Hepatocyte (in vitro differentiated cells): ENCODE measurements at regions not wholly inside any gene's neighbourhood (a gene's known extent, or its start where the extent isn't known, plus 50 kb on each side); places are given as distances from the start of the nearest gene placed in this dataset.

Experiments used
- EZH2phosphoT487 ChIP-seq: fragments of 200-600 bp; sonication (generic); IDR thresholded peaks from one replicate; pipeline ENCODE4 v1.6.1; 2018; ENCODE audit warnings: antibody characterized with exemption, mild to moderate bottlenecking, low read depth, moderate library complexity; ENCODE audit not compliant: unreplicated experiment, severe bottlenecking
- TF ChIP-seq, protein P1 (sequence below): fragments of 200-600 bp; sonication (generic); IDR thresholded peaks from 2 replicates; pipeline ENCODE4 v1.5.1; 2016; ENCODE audit warnings: antibody characterized with exemption, mild to moderate bottlenecking; ENCODE audit not compliant: poor library complexity

DNA sequence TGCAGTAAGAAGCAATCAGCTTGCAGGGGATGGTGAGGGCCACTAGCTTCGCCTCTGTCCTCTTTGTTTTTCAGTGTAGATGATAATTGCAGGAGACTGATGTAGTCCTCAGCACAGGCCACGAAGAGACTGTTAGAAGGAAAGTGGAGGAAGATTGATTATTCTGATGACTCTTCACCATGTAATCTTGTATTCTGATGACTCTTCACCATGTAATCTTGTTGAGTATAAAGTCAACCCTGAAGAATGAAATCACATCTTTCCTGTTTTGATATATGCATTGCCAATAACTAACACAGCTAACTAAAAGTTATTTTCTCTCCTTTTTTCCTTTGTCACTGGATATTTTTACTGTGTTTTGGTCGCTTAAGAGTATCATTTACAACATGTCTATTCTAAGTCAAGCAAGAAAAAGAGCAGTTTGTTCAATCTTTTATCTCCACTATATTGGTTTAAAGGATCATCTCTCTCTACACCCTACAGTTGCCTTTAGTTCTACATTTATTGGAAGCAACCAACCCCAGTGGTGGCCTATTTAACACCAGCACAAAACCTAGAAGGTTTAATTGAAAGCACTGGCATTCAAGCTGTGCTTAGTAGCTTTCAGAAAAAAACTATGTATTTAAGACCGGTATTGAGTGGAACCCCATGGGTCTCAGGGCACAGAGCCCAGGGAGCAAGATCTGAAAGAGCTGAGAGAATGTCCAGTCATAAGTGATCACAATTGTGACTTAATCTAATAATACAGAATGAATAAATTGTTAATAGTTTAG is 107.2 kb upstream of the BTBD3 start:
- no peak for TF ChIP-seq EZH2phosphoT487
- TF ChIP-seq, protein P1, sequence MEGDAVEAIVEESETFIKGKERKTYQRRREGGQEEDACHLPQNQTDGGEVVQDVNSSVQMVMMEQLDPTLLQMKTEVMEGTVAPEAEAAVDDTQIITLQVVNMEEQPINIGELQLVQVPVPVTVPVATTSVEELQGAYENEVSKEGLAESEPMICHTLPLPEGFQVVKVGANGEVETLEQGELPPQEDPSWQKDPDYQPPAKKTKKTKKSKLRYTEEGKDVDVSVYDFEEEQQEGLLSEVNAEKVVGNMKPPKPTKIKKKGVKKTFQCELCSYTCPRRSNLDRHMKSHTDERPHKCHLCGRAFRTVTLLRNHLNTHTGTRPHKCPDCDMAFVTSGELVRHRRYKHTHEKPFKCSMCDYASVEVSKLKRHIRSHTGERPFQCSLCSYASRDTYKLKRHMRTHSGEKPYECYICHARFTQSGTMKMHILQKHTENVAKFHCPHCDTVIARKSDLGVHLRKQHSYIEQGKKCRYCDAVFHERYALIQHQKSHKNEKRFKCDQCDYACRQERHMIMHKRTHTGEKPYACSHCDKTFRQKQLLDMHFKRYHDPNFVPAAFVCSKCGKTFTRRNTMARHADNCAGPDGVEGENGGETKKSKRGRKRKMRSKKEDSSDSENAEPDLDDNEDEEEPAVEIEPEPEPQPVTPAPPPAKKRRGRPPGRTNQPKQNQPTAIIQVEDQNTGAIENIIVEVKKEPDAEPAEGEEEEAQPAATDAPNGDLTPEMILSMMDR = no peak
